PC-9 (cell line): ENCODE measurements at regions not wholly inside any gene's neighbourhood (a gene's known extent, or its start where the extent isn't known, plus 50 kb on each side); places are given as distances from the start of the nearest gene placed in this dataset.

Experiments used
- BruUV-seq: library from RNA; stranded (reverse); fragments of 400-500 nt; replicated peaks from 2 replicates; lab custom pipeline; 2021; lab: Mats Ljungman, UMichigan
- CTCF ChIA-PET: fragments of 300-600 bp; sonication (Branson Sonifier 250); formaldehyde crosslinking; loops from one replicate; lab custom pipeline; 2022; ENCODE audit warnings: antibody characterized with exemption; lab: Charles Lee
- POLR2A ChIA-PET: fragments of 300-600 bp; sonication (Branson Sonifier 250); formaldehyde crosslinking; loops from one replicate; lab custom pipeline; 2022; ENCODE audit warnings: antibody characterized with exemption; ENCODE audit not compliant: unreplicated experiment; lab: Charles Lee
- DNase-seq, 2 experiments: peaks; one replicate each; pipeline versions ENCODE4 v3.0.0 to v3.0.0-alpha.2; 2015 to 2022; ENCODE audit warnings: mixed read lengths in 1 of 2
- H2AFZ ChIP-seq: fragments of 200-600 bp; sonication (generic); 2 replicates; pipeline ENCODE4 v1.8.1; 2017; ENCODE audit warnings: antibody characterized with exemption
- H3F3A ChIP-seq: fragments of 200-600 bp; sonication (generic); 2 replicates; pipeline ENCODE4 v1.8.1; 2017; ENCODE audit warnings: antibody characterized with exemption, mild to moderate bottlenecking, low read depth; ENCODE audit not compliant: insufficient read depth
- H3K27ac ChIP-seq: fragments of 200-600 bp; sonication (generic); 2 replicates; pipeline ENCODE4 v1.6.1; 2016; ENCODE audit warnings: mixed run types
- H3K27me3 ChIP-seq: fragments of 200-600 bp; sonication (generic); 2 replicates; pipeline ENCODE4 v1.6.1; 2016; ENCODE audit warnings: low read depth, mixed run types; ENCODE audit not compliant: insufficient read depth
- H3K36me3 ChIP-seq: fragments of 200-600 bp; sonication (generic); 2 replicates; pipeline ENCODE4 v1.6.1; 2016; ENCODE audit warnings: low read depth, mixed run types
- H3K4me1 ChIP-seq: fragments of 200-600 bp; sonication (generic); replicated peaks from 2 replicates; pipeline ENCODE4 v1.6.1; 2016; ENCODE audit warnings: mixed run types; ENCODE audit not compliant: insufficient read depth
- H3K4me2 ChIP-seq: fragments of 200-600 bp; sonication (generic); 2 replicates; pipeline ENCODE4 v1.6.1; 2017; ENCODE audit warnings: mixed run types
- H3K4me3 ChIP-seq: fragments of 200-600 bp; sonication (generic); 2 replicates; pipeline ENCODE4 v1.6.1; 2016; ENCODE audit warnings: mixed run types
- H3K79me2 ChIP-seq: fragments of 200-600 bp; sonication (generic); 2 replicates; pipeline ENCODE4 v1.6.1; 2017; ENCODE audit warnings: low read depth, mixed run types
- H3K9me2 ChIP-seq: fragments of 200-600 bp; sonication (generic); 2 replicates; pipeline ENCODE4 v1.8.1; 2017; ENCODE audit warnings: mild to moderate bottlenecking; ENCODE audit not compliant: insufficient read depth
- H3K9me3 ChIP-seq: fragments of 200-600 bp; sonication (generic); 2 replicates; pipeline ENCODE4 v1.8.1; 2016; ENCODE audit warnings: low read depth; ENCODE audit not compliant: insufficient read depth
- H4K20me1 ChIP-seq: fragments of 200-600 bp; sonication (generic); 2 replicates; pipeline ENCODE4 v1.8.1; 2017; ENCODE audit not compliant: insufficient read depth
- EZH2 ChIP-seq: fragments of 200-600 bp; sonication (generic); IDR thresholded peaks from 2 replicates; pipeline ENCODE4 v1.8.0; 2017; ENCODE audit warnings: antibody characterized with exemption, low read depth
- intact Hi-C: fragments of 100-400 bp; cut with micrococcal nuclease; formaldehyde crosslinking; loops from one replicate; pipeline ENCODE4 v1.10.0; 2022; ENCODE audit not compliant: unreplicated experiment
- TF ChIP-seq, protein P1 (sequence below): fragments of 200-600 bp; sonication (generic); conservative IDR thresholded peaks from 2 replicates; pipeline ENCODE4 v1.6.1; 2017; ENCODE audit warnings: mixed run types, antibody characterized with exemption, mild to moderate bottlenecking, moderate library complexity

DNA sequence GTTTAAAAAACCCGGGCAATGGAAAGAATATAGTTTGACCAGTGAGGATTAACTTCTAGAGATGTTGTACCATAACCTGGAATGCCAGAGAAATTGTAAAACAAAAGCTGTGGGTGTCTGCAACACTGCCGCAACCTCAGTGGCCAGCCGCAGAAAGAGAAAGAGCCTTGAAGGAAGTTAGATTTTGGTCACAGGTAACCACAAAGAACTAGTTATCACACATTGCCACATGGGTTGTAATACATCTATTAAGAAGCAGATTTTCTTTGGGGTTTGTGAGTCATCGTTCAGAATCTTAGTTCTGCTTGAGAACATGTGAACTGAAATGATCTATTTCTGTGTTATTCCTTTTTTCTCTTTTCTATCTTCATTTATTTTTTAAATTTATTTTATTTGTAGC lies 222.9 kb upstream of the AGAP1 start:
- intact Hi-C loops, result no loop called here
- Histone ChIP-seq H2AFZ (no peak overlapping the region), H3K79me2 (no peaks in the 10 kb centered on the region), H3K4me3 (no peak overlapping the region), H3F3A (peaks cover 13% of the 10 kb centered on the region), H3K9me2 (no peaks in the 10 kb centered on the region), H3K27me3 (no peaks in the 10 kb centered on the region), H3K4me1 (peaks cover 39% of the 10 kb centered on the region), H3K36me3 (no peaks in the 10 kb centered on the region), H3K9me3 (no peaks in the 10 kb centered on the region), H3K4me2 (no peak overlapping the region), H4K20me1 (no peaks in the 10 kb centered on the region), H3K27ac (no peak overlapping the region)
- POLR2A ChIA-PET, result interaction anchor here (0.6 to 0.7 kb wide), 2 partner anchors 14 to 124 kb away, joined by 3 to 4 read pairs; no protein-coding TSS in a partner anchor
- no TSS peak for BruUV-seq
- TF ChIP-seq EZH2, result no peak
- TF ChIP-seq, protein P1, sequence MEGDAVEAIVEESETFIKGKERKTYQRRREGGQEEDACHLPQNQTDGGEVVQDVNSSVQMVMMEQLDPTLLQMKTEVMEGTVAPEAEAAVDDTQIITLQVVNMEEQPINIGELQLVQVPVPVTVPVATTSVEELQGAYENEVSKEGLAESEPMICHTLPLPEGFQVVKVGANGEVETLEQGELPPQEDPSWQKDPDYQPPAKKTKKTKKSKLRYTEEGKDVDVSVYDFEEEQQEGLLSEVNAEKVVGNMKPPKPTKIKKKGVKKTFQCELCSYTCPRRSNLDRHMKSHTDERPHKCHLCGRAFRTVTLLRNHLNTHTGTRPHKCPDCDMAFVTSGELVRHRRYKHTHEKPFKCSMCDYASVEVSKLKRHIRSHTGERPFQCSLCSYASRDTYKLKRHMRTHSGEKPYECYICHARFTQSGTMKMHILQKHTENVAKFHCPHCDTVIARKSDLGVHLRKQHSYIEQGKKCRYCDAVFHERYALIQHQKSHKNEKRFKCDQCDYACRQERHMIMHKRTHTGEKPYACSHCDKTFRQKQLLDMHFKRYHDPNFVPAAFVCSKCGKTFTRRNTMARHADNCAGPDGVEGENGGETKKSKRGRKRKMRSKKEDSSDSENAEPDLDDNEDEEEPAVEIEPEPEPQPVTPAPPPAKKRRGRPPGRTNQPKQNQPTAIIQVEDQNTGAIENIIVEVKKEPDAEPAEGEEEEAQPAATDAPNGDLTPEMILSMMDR, result no peak
- CTCF ChIA-PET, result interaction anchor here (1.1 kb wide), 1 partner anchor 8 kb away, joined by 4 read pairs; no protein-coding TSS in a partner anchor
- DNase-seq, result peak; percentile 42 to 81

DNA sequence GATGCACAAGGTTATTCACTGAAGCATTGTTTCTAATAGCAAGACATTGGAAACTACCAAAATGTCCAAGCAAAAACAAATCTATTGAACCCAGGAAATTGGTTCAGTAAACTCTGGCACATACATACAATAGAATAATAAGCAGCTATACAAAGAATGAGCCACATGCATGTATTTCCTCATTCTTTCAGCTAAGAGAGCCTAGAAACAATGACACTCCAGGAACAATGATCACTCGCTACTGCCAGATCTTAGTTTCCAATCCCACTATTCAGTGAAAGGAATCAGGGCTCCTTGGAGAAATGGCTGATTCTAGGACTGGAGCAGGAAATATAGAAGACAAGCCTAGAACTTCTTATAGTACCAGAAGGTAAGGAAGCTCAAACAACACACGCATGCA lies 221.9 kb upstream of the AGAP1 start:
- Histone ChIP-seq H3K36me3 (no peaks in the 10 kb centered on the region), H4K20me1 (no peaks in the 10 kb centered on the region), H3K9me3 (no peaks in the 10 kb centered on the region), H3K79me2 (no peaks in the 10 kb centered on the region), H3K27ac (no peak overlapping the region), H2AFZ (no peak overlapping the region), H3K4me1 (peaks cover 39% of the 10 kb centered on the region), H3K9me2 (no peaks in the 10 kb centered on the region), H3K27me3 (no peaks in the 10 kb centered on the region), H3F3A (peaks cover 13% of the 10 kb centered on the region), H3K4me3 (no peak overlapping the region), H3K4me2 (no peak overlapping the region)
- CTCF ChIA-PET, result no interaction called here
- DNase-seq, result no peak
- no peak for TF ChIP-seq EZH2
- TF ChIP-seq, protein P1, result no peak
- no TSS peak for BruUV-seq
- intact Hi-C loops, result no loop called here
- POLR2A ChIA-PET, result no interaction called here

DNA sequence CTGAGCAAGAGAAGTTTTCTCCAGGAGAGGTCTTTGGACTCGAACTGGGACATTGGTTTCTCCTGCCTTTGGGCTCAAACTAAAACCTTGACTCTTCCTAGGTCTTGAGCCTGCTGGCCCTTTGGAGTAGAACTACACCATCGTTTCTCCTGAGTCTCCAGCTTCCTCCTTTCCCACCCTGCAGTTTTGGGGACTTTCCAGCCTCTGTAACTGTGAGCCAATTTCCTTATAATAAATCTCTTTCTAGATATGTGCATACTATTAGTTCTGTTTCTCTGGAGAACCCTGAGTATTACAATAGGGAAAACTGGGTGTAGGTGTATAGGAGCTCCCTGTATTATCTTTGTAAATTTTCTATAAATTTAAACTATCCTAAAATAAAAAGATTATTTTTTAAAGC lies 219.8 kb upstream of the AGAP1 start:
- H3F3A ChIP-seq, result no peaks in the 10 kb centered on the region; the same call in 1 of the 2 replicates
- no peaks in the 10 kb centered on the region for H4K20me1 ChIP-seq
- no peaks in the 10 kb centered on the region for H3K9me3 ChIP-seq
- POLR2A ChIA-PET, result interaction anchor here (0.6 kb wide), 1 partner anchor 194 kb away, joined by 5 read pairs; no protein-coding TSS in a partner anchor
- peaks cover 18% of the 10 kb centered on the region for H3K4me1 ChIP-seq
- H3K36me3 ChIP-seq, result no peaks in the 10 kb centered on the region
- no peak overlapping the region for H3K27ac ChIP-seq
- no peak for DNase-seq
- intact Hi-C loops, result no loop called here
- CTCF ChIA-PET, result interaction anchor here (0.7 kb wide), 1 partner anchor 910 kb away, joined by 5 read pairs; no protein-coding TSS in a partner anchor
- TF ChIP-seq EZH2, result no peak
- TF ChIP-seq, protein P1, result no peak
- no peak overlapping the region for H2AFZ ChIP-seq
- BruUV-seq, result no TSS peak
- H3K9me2 ChIP-seq, result no peaks in the 10 kb centered on the region
- H3K27me3 ChIP-seq, result no peaks in the 10 kb centered on the region
- no peak overlapping the region for H3K4me3 ChIP-seq
- H3K4me2 ChIP-seq, result no peak overlapping the region
- H3K79me2 ChIP-seq, result no peaks in the 10 kb centered on the region
